Hematopoietic multipotent progenitor cell treated with erythropoietin and hydrocortisone succinate and interleukin-3 and kit ligand, for 6 days (in vitro differentiated cells): ENCODE measurements at regions not wholly inside any gene's neighbourhood (a gene's known extent, or its start where the extent isn't known, plus 50 kb on each side); places are given as distances from the start of the nearest gene placed in this dataset.

Source experiments
- DNase-seq: peaks from one replicate; pipeline ENCODE4 v3.0.0-alpha.2; 2015

- DNase-seq = no peak
Observed at GRCh38 chr4:175127314-175127713, 209.2 kb downstream of the ADAM29 start.

GRCh38 chr4:175129797-175130196 is 211.6 kb downstream of the ADAM29 start:
- no peak for DNase-seq

- no peak for DNase-seq
Observed at GRCh38 chr4:175139205-175139604, 221.0 kb downstream of the ADAM29 start.

- no peak for DNase-seq
Observed at GRCh38 chr4:175143116-175143515, 225.0 kb downstream of the ADAM29 start.

GRCh38 chr4:175146799-175147198 is 228.6 kb downstream of the ADAM29 start:
- DNase-seq = no peak

- DNase-seq = no peak
Observed at GRCh38 chr4:175147233-175147632, 229.1 kb downstream of the ADAM29 start.

GRCh38 chr4:175166020-175166419 is 247.9 kb downstream of the ADAM29 start:
- DNase-seq = no peak

GRCh38 chr4:175176710-175177109 is 258.6 kb downstream of the ADAM29 start:
- DNase-seq = no peak

GRCh38 chr4:175190654-175191053 is 272.5 kb downstream of the ADAM29 start:
- no peak for DNase-seq

- DNase-seq = no peak
Observed at GRCh38 chr4:175198056-175198455, 279.9 kb downstream of the ADAM29 start.

- no peak for DNase-seq
Observed at GRCh38 chr4:175215208-175215607, 297.1 kb downstream of the ADAM29 start.

GRCh38 chr4:175215657-175216056 is 297.5 kb downstream of the ADAM29 start:
- DNase-seq = no peak

- DNase-seq = no peak
Observed at GRCh38 chr4:175229154-175229553, 311.0 kb downstream of the ADAM29 start.

GRCh38 chr4:175234162-175234561 is 316.0 kb downstream of the ADAM29 start:
- DNase-seq = no peak

GRCh38 chr4:175238827-175239517 is 320.8 kb downstream of the ADAM29 start:
- no peak for DNase-seq

GRCh38 chr4:175246941-175247340 is 328.8 kb downstream of the ADAM29 start:
- DNase-seq = no peak

GRCh38 chr4:175252642-175253041 is 334.5 kb downstream of the ADAM29 start:
- DNase-seq = no peak

GRCh38 chr4:175253184-175253902 is 335.2 kb downstream of the ADAM29 start:
- no peak for DNase-seq

GRCh38 chr4:175263537-175263936 is 345.4 kb downstream of the ADAM29 start:
- no peak for DNase-seq

GRCh38 chr4:175271010-175271630 is 353.0 kb downstream of the ADAM29 start:
- DNase-seq = no peak

- DNase-seq = no peak
Observed at GRCh38 chr4:175273995-175274753, 356.0 kb downstream of the ADAM29 start.

- no peak for DNase-seq
Observed at GRCh38 chr4:175277816-175278215, 359.7 kb downstream of the ADAM29 start.

- no peak for DNase-seq
Observed at GRCh38 chr4:175280153-175280552, 362.0 kb downstream of the ADAM29 start.
